H9 (cell line): ENCODE measurements at regions not wholly inside any gene's neighbourhood (a gene's known extent, or its start where the extent isn't known, plus 50 kb on each side); places are given as distances from the start of the nearest gene placed in this dataset.

Experiments
- DNase-seq: peaks from one replicate; pipeline ENCODE4 v3.0.0-alpha.2; 2017
- H2AFZ ChIP-seq: one replicate; pipeline ENCODE4 v1.6.1; 2013; ENCODE audit warnings: mild to moderate bottlenecking, low read length, control low read depth, moderate library complexity
- H2AK5ac ChIP-seq: 2 replicates; pipeline ENCODE4 v1.6.1; 2013; ENCODE audit warnings: low read length, control low read depth, mixed read lengths; ENCODE audit not compliant: insufficient read length
- H2BK120ac ChIP-seq: one replicate; pipeline ENCODE4 v1.6.1; 2013; ENCODE audit warnings: low read depth, mild to moderate bottlenecking, low read length, control low read depth, inconsistent platforms; ENCODE audit not compliant: poor library complexity, severe bottlenecking
- H2BK12ac ChIP-seq: 2 replicates; pipeline ENCODE4 v1.6.1; 2013; ENCODE audit warnings: low read length, control low read depth, mixed read lengths, low read depth; ENCODE audit not compliant: insufficient read length
- H2BK15ac ChIP-seq: 2 replicates; pipeline ENCODE4 v1.6.1; 2013; ENCODE audit warnings: low read depth, low read length, control low read depth
- H2BK20ac ChIP-seq: one replicate; pipeline ENCODE4 v1.6.1; 2013; ENCODE audit warnings: low read depth, mild to moderate bottlenecking, low read length, control low read depth, inconsistent platforms; ENCODE audit not compliant: poor library complexity, severe bottlenecking
- H2BK5ac ChIP-seq: 2 replicates; pipeline ENCODE4 v1.6.1; 2013; ENCODE audit warnings: low read length, control low read depth, mixed read lengths; ENCODE audit not compliant: insufficient read length
- H3K14ac ChIP-seq: 2 replicates; pipeline ENCODE4 v1.6.1; 2013; ENCODE audit warnings: low read length, control low read depth; ENCODE audit not compliant: insufficient read depth
- H3K18ac ChIP-seq: 2 replicates; pipeline ENCODE4 v1.6.1; 2013; ENCODE audit warnings: low read depth, mild to moderate bottlenecking, mixed read lengths, low read length, control low read depth; ENCODE audit not compliant: insufficient read length
- H3K23ac ChIP-seq: 2 replicates; pipeline ENCODE4 v1.6.1; 2013; ENCODE audit warnings: low read length, control low read depth, mixed read lengths, low read depth; ENCODE audit not compliant: insufficient read length
- H3K23me2 ChIP-seq: 2 replicates; pipeline ENCODE4 v1.6.1; 2013; ENCODE audit warnings: low read depth, mild to moderate bottlenecking, mixed read lengths, low read length, control low read depth; ENCODE audit not compliant: insufficient read length, poor library complexity, severe bottlenecking
- H3K27ac ChIP-seq: 2 replicates; pipeline ENCODE4 v1.5.1; 2013; ENCODE audit warnings: low read length, control low read depth, mixed read lengths, low read depth; ENCODE audit not compliant: insufficient read length
- H3K27me3 ChIP-seq: 2 replicates; pipeline ENCODE4 v1.6.1; 2013; ENCODE audit warnings: low read length, control low read depth, inconsistent platforms; ENCODE audit not compliant: insufficient read depth
- H3K4ac ChIP-seq: 2 replicates; pipeline ENCODE4 v1.6.1; 2013; ENCODE audit warnings: low read depth, mild to moderate bottlenecking, control low read depth, inconsistent platforms, low read length, moderate library complexity
- H3K4me1 ChIP-seq: 2 replicates; pipeline ENCODE4 v1.6.1; 2013; ENCODE audit warnings: low read length, control low read depth, inconsistent platforms; ENCODE audit not compliant: insufficient read depth
- H3K4me2 ChIP-seq: 2 replicates; pipeline ENCODE4 v1.6.1; 2013; ENCODE audit warnings: low read length, control low read depth, mixed read lengths; ENCODE audit not compliant: insufficient read length, insufficient read depth
- H3K56ac ChIP-seq: 2 replicates; pipeline ENCODE4 v1.6.1; 2013; ENCODE audit warnings: low read depth, mild to moderate bottlenecking, mixed read lengths, low read length, control low read depth; ENCODE audit not compliant: insufficient read length
- H3K79me1 ChIP-seq: 2 replicates; pipeline ENCODE4 v1.6.1; 2013; ENCODE audit warnings: low read depth, mild to moderate bottlenecking, moderate library complexity, low read length, control low read depth, inconsistent platforms; ENCODE audit not compliant: insufficient read depth, poor library complexity, severe bottlenecking
- H3K79me2 ChIP-seq: 2 replicates; pipeline ENCODE4 v1.6.1; 2013; ENCODE audit warnings: low read length, control low read depth, inconsistent platforms; ENCODE audit not compliant: insufficient read depth
- H3K9ac ChIP-seq: 2 replicates; pipeline ENCODE4 v1.6.1; 2013; ENCODE audit warnings: low read length, control low read depth, mixed read lengths; ENCODE audit not compliant: insufficient read length; ENCODE audit errors: extremely low read depth
- H3K9me3 ChIP-seq: one replicate; pipeline ENCODE4 v1.6.1; 2013; ENCODE audit warnings: low read depth, low read length, inconsistent platforms; ENCODE audit not compliant: control insufficient read depth
- H3T11ph ChIP-seq: one replicate; pipeline ENCODE4 v1.6.1; 2013; ENCODE audit warnings: mild to moderate bottlenecking, low read length, control low read depth, inconsistent platforms
- H4K20me1 ChIP-seq: one replicate; pipeline ENCODE4 v1.6.1; 2013; ENCODE audit not compliant: control insufficient read depth, insufficient read length, insufficient read depth
- H4K5ac ChIP-seq: 2 replicates; pipeline ENCODE4 v1.6.1; 2013; ENCODE audit warnings: low read depth, mild to moderate bottlenecking, mixed read lengths, low read length, control low read depth; ENCODE audit not compliant: insufficient read length
- H4K8ac ChIP-seq: replicated peaks from 2 replicates; pipeline ENCODE4 v1.6.1; 2013; ENCODE audit warnings: low read length, control low read depth, mixed read lengths, low read depth; ENCODE audit not compliant: insufficient read length
- H4K91ac ChIP-seq: 2 replicates; pipeline ENCODE4 v1.6.1; 2013; ENCODE audit warnings: low read depth, mild to moderate bottlenecking, moderate library complexity, mixed read lengths, low read length, control low read depth; ENCODE audit not compliant: insufficient read length
- H3K27ac Mint-ChIP-seq, 3 experiments: 2 replicates in 2 of 3; 3 replicates in 1 of 3; pipeline ENCODE4 v1.8.0; 2020 to 2021; ENCODE audit warnings: mixed read lengths in 3 of 3, mild to moderate bottlenecking in 1 of 3, moderate library complexity in 1 of 3
- H3K27me3 Mint-ChIP-seq: 2 replicates; pipeline ENCODE4 v1.8.0; 2021; ENCODE audit warnings: low read depth, mild to moderate bottlenecking, moderate library complexity, mixed read lengths
- H3K36me3 Mint-ChIP-seq, 3 experiments: 2 replicates in 2 of 3; 3 replicates in 1 of 3; pipeline ENCODE4 v1.8.0; 2020 to 2021; ENCODE audit warnings: low read depth in 3 of 3, mixed read lengths in 3 of 3; ENCODE audit not compliant: insufficient read depth in 1 of 3
- H3K4me1 Mint-ChIP-seq, 2 experiments: 2 replicates each; pipeline ENCODE4 v1.8.0; 2020; ENCODE audit warnings: mixed read lengths in 2 of 2
- H3K4me3 Mint-ChIP-seq, 2 experiments: 2 replicates in 1 of 2; 3 replicates in 1 of 2; pipeline ENCODE4 v1.8.0; 2020 to 2021; ENCODE audit warnings: mild to moderate bottlenecking in 2 of 2, mixed read lengths in 2 of 2, moderate library complexity in 1 of 2
- H3K9me3 Mint-ChIP-seq, 2 experiments: 2 replicates in 1 of 2; 3 replicates in 1 of 2; pipeline ENCODE4 v1.8.0; 2020; ENCODE audit warnings: mild to moderate bottlenecking in 2 of 2, mixed read lengths in 2 of 2, moderate library complexity in 1 of 2
- WGBS: extraction: QIAGEN DNeasy Blood & Tissue Kit; methylation state at CpG from one replicate; pipeline ENCODE4 v1.1.7; 2013; ENCODE audit warnings: missing lambda C conversion rate, low lambda C conversion rate, mixed read lengths; ENCODE audit not compliant: insufficient read length; ENCODE audit errors: extremely low coverage; 5-methylcytosine and 5-hydroxymethylcytosine counted together
- TF ChIP-seq, protein P1 (sequence below): fragments of 200-600 bp; sonication (generic); conservative IDR thresholded peaks from 3 replicates; pipeline ENCODE4 v1.8.0; 2021; ENCODE audit warnings: antibody characterized with exemption, mild to moderate bottlenecking

GRCh38 chr12:33247625-33248024 is 192.0 kb downstream of the SYT10 start:
- Histone ChIP-seq H2AK5ac (no peak overlapping the region), H4K8ac (no peak overlapping the region), H3K9ac (no peak overlapping the region), H4K20me1 (no peaks in the 10 kb centered on the region), H3T11ph (no peak overlapping the region), H3K18ac (no peak overlapping the region), H3K4ac (no peak overlapping the region), H3K79me1 (no peaks in the 10 kb centered on the region), H4K5ac (no peak overlapping the region), H3K27ac (no peak overlapping the region), H3K14ac (no peak overlapping the region), H3K4me2 (no peak overlapping the region), H2AFZ (no peak overlapping the region), H3K23ac (no peak overlapping the region), H3K9me3 (no peaks in the 10 kb centered on the region), H2BK12ac (no peak overlapping the region), H2BK15ac (no peak overlapping the region), H3K27me3 (no peaks in the 10 kb centered on the region), H3K23me2 (no peaks in the 10 kb centered on the region), H3K79me2 (no peaks in the 10 kb centered on the region), H2BK120ac (no peak overlapping the region), H2BK5ac (no peak overlapping the region), H4K91ac (no peak overlapping the region), H2BK20ac (no peak overlapping the region), H3K56ac (no peak overlapping the region), H3K4me1 (no peaks in the 10 kb centered on the region)
- TF ChIP-seq, protein P1, sequence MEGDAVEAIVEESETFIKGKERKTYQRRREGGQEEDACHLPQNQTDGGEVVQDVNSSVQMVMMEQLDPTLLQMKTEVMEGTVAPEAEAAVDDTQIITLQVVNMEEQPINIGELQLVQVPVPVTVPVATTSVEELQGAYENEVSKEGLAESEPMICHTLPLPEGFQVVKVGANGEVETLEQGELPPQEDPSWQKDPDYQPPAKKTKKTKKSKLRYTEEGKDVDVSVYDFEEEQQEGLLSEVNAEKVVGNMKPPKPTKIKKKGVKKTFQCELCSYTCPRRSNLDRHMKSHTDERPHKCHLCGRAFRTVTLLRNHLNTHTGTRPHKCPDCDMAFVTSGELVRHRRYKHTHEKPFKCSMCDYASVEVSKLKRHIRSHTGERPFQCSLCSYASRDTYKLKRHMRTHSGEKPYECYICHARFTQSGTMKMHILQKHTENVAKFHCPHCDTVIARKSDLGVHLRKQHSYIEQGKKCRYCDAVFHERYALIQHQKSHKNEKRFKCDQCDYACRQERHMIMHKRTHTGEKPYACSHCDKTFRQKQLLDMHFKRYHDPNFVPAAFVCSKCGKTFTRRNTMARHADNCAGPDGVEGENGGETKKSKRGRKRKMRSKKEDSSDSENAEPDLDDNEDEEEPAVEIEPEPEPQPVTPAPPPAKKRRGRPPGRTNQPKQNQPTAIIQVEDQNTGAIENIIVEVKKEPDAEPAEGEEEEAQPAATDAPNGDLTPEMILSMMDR = no peak
- Mint-ChIP-seq H3K4me3 (no peak overlapping the region), H3K36me3 (peaks cover 0 to 4% (median 4%) of the 10 kb centered on the region in 3 experiments; a peak in 2 of 7 replicates), H3K4me1 (0 out of 4 replicates have a peak, but pooled peaks cover 0 to 8% of the 10 kb centered on the region in 2 experiments), H3K9me3 (peaks cover 5% of the 10 kb centered on the region in 2 experiments; a peak in 4 of 5 replicates), H3K27ac (no peak overlapping the region), H3K27me3 (no peaks in the 10 kb centered on the region)
- WGBS = no CpG with 5 or more reads among the region's 1 CpG
- DNase-seq = no peak
